ENCODE measurements at regions not wholly inside any gene's neighbourhood (a gene's known extent, or its start where the extent isn't known, plus 50 kb on each side); places are given as distances from the start of the nearest gene placed in this dataset.

- no peak for DNase-seq (ENCODE audit: low read depth in 2 of 2)
- no peaks in the 10 kb centered on the region for H3K36me3 ChIP-seq (ENCODE audit: control insufficient read depth, insufficient read depth, low read length)
Observed at GRCh38 chr14:42654707-42655106, 1048.0 kb downstream of the LRFN5 start.

GRCh38 chr14:42642787-42643186 lies 1036.1 kb downstream of the LRFN5 start:
- no peak overlapping the region for H3K4me2 ChIP-seq (ENCODE audit: extremely low read depth, insufficient read depth, low read length)
- no peak overlapping the region for H3K4me3 ChIP-seq (replicated peaks in 1 of 4; ENCODE audit: control extremely low read depth in 1 of 4, insufficient read depth in 1 of 4, low read depth in 3 of 4, low read length in 4 of 4)
- H3K4me1 ChIP-seq (ENCODE audit: control insufficient read depth, extremely low read depth, insufficient read depth, low read length): no peaks in the 10 kb centered on the region
- no peaks in the 10 kb centered on the region for H3K27me3 ChIP-seq (ENCODE audit: control insufficient read depth, insufficient read depth, low read length)
- no peaks in the 10 kb centered on the region for H4K20me1 ChIP-seq (ENCODE audit: control insufficient read depth, extremely low read depth, insufficient read depth, low read length)
- no peaks in the 10 kb centered on the region for H3K9me3 ChIP-seq (ENCODE audit: control insufficient read depth, insufficient read depth, low read depth, low read length)
- H3K27ac ChIP-seq (ENCODE audit: insufficient read depth, low read length): no peak overlapping the region
- no peaks in the 10 kb centered on the region for H3K79me2 ChIP-seq (ENCODE audit: control insufficient read depth, insufficient read depth, low read length)
- no peak overlapping the region for H3K9ac ChIP-seq (ENCODE audit: insufficient read depth, low read length)
- TF ChIP-seq, protein P1, sequence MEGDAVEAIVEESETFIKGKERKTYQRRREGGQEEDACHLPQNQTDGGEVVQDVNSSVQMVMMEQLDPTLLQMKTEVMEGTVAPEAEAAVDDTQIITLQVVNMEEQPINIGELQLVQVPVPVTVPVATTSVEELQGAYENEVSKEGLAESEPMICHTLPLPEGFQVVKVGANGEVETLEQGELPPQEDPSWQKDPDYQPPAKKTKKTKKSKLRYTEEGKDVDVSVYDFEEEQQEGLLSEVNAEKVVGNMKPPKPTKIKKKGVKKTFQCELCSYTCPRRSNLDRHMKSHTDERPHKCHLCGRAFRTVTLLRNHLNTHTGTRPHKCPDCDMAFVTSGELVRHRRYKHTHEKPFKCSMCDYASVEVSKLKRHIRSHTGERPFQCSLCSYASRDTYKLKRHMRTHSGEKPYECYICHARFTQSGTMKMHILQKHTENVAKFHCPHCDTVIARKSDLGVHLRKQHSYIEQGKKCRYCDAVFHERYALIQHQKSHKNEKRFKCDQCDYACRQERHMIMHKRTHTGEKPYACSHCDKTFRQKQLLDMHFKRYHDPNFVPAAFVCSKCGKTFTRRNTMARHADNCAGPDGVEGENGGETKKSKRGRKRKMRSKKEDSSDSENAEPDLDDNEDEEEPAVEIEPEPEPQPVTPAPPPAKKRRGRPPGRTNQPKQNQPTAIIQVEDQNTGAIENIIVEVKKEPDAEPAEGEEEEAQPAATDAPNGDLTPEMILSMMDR (conservative IDR thresholded peaks at IDR 0.05 in 1 of 2, IDR thresholded peaks at IDR 0.05 in 1 of 2; ENCODE audit: low read depth in 1 of 2, low read length in 2 of 2): no peak
- TF ChIP-seq EZH2 (IDR thresholded peaks at IDR 0.05; ENCODE audit: low read length, missing control alignments): no peak
- no peak overlapping the region for H2AFZ ChIP-seq (ENCODE audit: low read length)
- no peak for DNase-seq (ENCODE audit: low read depth in 2 of 2)
- H3K36me3 ChIP-seq (ENCODE audit: control insufficient read depth, insufficient read depth, low read length): no peaks in the 10 kb centered on the region

More at GRCh38 chr14:42654707-42655106, 1048.0 kb downstream of the LRFN5 start:
- Histone ChIP-seq H3K27me3 (ENCODE audit: control insufficient read depth, insufficient read depth, low read length) (no peaks in the 10 kb centered on the region), H3K9me3 (ENCODE audit: control insufficient read depth, insufficient read depth, low read depth, low read length) (no peaks in the 10 kb centered on the region), H3K27ac (ENCODE audit: insufficient read depth, low read length) (no peak overlapping the region), H3K4me2 (ENCODE audit: extremely low read depth, insufficient read depth, low read length) (no peak overlapping the region), H2AFZ (ENCODE audit: low read length) (no peak overlapping the region), H3K79me2 (ENCODE audit: control insufficient read depth, insufficient read depth, low read length) (no peaks in the 10 kb centered on the region), H3K4me1 (ENCODE audit: control insufficient read depth, extremely low read depth, insufficient read depth, low read length) (no peaks in the 10 kb centered on the region), H4K20me1 (ENCODE audit: control insufficient read depth, extremely low read depth, insufficient read depth, low read length) (no peaks in the 10 kb centered on the region), H3K4me3 (replicated peaks in 1 of 4; ENCODE audit: control extremely low read depth in 1 of 4, insufficient read depth in 1 of 4, low read depth in 3 of 4, low read length in 4 of 4) (no peak overlapping the region), H3K9ac (ENCODE audit: insufficient read depth, low read length) (no peak overlapping the region)
- TF ChIP-seq, protein P1 (conservative IDR thresholded peaks at IDR 0.05 in 1 of 2, IDR thresholded peaks at IDR 0.05 in 1 of 2; ENCODE audit: low read depth in 1 of 2, low read length in 2 of 2): no peak
- no peak for TF ChIP-seq EZH2 (IDR thresholded peaks at IDR 0.05; ENCODE audit: low read length, missing control alignments)

- H2AFZ ChIP-seq (ENCODE audit: low read length): no peak overlapping the region
- no peak overlapping the region for H3K4me2 ChIP-seq (ENCODE audit: extremely low read depth, insufficient read depth, low read length)
- no peak for DNase-seq (ENCODE audit: low read depth in 2 of 2)
- no peaks in the 10 kb centered on the region for H3K9me3 ChIP-seq (ENCODE audit: control insufficient read depth, insufficient read depth, low read depth, low read length)
- no peaks in the 10 kb centered on the region for H4K20me1 ChIP-seq (ENCODE audit: control insufficient read depth, extremely low read depth, insufficient read depth, low read length)
- H3K27me3 ChIP-seq (ENCODE audit: control insufficient read depth, insufficient read depth, low read length): no peaks in the 10 kb centered on the region
- H3K36me3 ChIP-seq (ENCODE audit: control insufficient read depth, insufficient read depth, low read length): no peaks in the 10 kb centered on the region
- H3K9ac ChIP-seq (ENCODE audit: insufficient read depth, low read length): no peak overlapping the region
- H3K27ac ChIP-seq (ENCODE audit: insufficient read depth, low read length): no peak overlapping the region
- H3K4me1 ChIP-seq (ENCODE audit: control insufficient read depth, extremely low read depth, insufficient read depth, low read length): no peaks in the 10 kb centered on the region
- TF ChIP-seq, protein P1 (conservative IDR thresholded peaks at IDR 0.05 in 1 of 2, IDR thresholded peaks at IDR 0.05 in 1 of 2; ENCODE audit: low read depth in 1 of 2, low read length in 2 of 2): no peak
- TF ChIP-seq EZH2 (IDR thresholded peaks at IDR 0.05; ENCODE audit: low read length, missing control alignments): no peak
- no peak overlapping the region for H3K4me3 ChIP-seq (replicated peaks in 1 of 4; ENCODE audit: control extremely low read depth in 1 of 4, insufficient read depth in 1 of 4, low read depth in 3 of 4, low read length in 4 of 4)
- no peaks in the 10 kb centered on the region for H3K79me2 ChIP-seq (ENCODE audit: control insufficient read depth, insufficient read depth, low read length)
Observed at GRCh38 chr14:42633504-42634095, 1026.9 kb downstream of the LRFN5 start.
